ENCODE measurements at regions not wholly inside any gene's neighbourhood (a gene's known extent, or its start where the extent isn't known, plus 50 kb on each side); places are given as distances from the start of the nearest gene placed in this dataset.

DNA sequence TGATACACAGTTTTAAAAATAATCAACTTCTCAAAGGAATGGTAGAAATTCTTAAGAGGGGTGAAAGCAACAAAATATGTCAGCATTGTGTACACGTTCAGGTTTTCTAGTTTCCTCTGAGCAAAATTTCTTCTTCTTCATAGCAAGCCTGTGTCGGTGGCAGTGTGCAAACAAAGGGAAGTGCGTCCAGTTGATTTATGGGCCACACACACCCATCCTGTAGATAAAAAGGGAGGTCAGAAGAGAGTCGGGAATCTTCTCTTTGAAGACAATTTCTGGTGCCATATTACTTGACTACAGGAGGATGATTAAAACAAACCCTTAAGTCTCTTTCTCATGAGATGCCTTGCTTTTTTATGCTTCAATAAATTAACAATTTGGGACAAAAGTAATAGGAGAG, 484.1 kb upstream of the SALL1 start:
- H3K36me3 Mint-ChIP-seq (ENCODE audit: low read depth), result no peaks in the 10 kb centered on the region
- no peak overlapping the region for H3K4me3 Mint-ChIP-seq
- H3K9me3 Mint-ChIP-seq, result no peaks in the 10 kb centered on the region
- H3K27me3 Mint-ChIP-seq (ENCODE audit: insufficient read depth), result peaks cover 2% of the 10 kb centered on the region
- peaks cover 41% of the 10 kb centered on the region; the same call in 1 of the 2 replicates for H3K4me1 Mint-ChIP-seq (ENCODE audit: low read depth)
- DNase-seq, result no peak
- TF ChIP-seq, protein P1, sequence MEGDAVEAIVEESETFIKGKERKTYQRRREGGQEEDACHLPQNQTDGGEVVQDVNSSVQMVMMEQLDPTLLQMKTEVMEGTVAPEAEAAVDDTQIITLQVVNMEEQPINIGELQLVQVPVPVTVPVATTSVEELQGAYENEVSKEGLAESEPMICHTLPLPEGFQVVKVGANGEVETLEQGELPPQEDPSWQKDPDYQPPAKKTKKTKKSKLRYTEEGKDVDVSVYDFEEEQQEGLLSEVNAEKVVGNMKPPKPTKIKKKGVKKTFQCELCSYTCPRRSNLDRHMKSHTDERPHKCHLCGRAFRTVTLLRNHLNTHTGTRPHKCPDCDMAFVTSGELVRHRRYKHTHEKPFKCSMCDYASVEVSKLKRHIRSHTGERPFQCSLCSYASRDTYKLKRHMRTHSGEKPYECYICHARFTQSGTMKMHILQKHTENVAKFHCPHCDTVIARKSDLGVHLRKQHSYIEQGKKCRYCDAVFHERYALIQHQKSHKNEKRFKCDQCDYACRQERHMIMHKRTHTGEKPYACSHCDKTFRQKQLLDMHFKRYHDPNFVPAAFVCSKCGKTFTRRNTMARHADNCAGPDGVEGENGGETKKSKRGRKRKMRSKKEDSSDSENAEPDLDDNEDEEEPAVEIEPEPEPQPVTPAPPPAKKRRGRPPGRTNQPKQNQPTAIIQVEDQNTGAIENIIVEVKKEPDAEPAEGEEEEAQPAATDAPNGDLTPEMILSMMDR (IDR thresholded peaks at IDR 0.05), result no peak
- no peak overlapping the region for H3K27ac Mint-ChIP-seq

DNA sequence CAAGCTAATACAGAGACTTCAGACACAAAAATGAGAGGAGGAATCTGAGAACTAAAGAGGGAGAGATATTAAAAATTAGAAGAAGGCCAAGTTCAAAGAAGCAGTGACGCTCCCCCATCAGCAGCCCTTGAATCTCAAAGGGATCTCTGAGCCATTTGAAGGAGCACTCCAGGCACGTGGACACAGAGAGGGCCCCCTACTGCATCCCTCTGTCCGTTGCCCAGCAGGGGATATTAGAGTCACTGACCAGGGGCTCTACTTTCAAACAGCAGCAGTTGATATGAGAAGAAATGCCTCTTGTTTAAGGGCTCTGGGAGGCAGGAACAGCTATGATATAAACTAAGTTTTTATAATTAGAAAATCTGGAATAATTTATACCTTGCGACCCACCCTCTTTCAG, 479.0 kb upstream of the SALL1 start:
- no peaks in the 10 kb centered on the region; the same call in none of the 2 replicates for H3K27me3 Mint-ChIP-seq (ENCODE audit: insufficient read depth)
- H3K36me3 Mint-ChIP-seq (ENCODE audit: low read depth), result no peaks in the 10 kb centered on the region
- no peak overlapping the region for H3K27ac Mint-ChIP-seq
- DNase-seq, result no peak
- H3K4me3 Mint-ChIP-seq, result no peak overlapping the region
- peaks cover 5% of the 10 kb centered on the region; the same call in 1 of the 2 replicates for H3K4me1 Mint-ChIP-seq (ENCODE audit: low read depth)
- no peaks in the 10 kb centered on the region; the same call in 1 of the 2 replicates for H3K9me3 Mint-ChIP-seq
- TF ChIP-seq, protein P1 (IDR thresholded peaks at IDR 0.05), result no peak

DNA sequence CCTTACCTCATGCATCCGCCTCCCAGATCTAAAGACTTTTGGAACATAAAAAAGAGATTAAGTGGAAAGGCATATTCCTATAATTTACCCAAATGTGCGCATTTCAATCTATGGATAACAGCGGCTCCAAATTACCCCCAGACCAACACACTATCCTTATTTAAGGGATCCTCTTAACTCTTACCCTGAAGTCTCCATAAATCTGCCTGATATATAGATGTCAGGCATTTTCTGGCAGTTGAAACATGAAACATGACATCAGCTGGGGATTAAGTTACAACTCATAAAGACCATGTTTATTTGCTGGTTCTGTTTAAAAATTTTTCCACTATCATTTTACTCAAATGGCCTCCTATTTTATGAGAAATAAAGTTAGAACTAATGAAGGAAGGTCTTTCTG, 478.5 kb upstream of the SALL1 start:
- TF ChIP-seq, protein P1 (IDR thresholded peaks at IDR 0.05), result no peak
- H3K4me3 Mint-ChIP-seq, result no peak overlapping the region
- H3K4me1 Mint-ChIP-seq (ENCODE audit: low read depth), result peaks cover 8% of the 10 kb centered on the region; the same call in 1 of the 2 replicates
- no peak for DNase-seq
- no peaks in the 10 kb centered on the region; the same call in none of the 2 replicates for H3K27me3 Mint-ChIP-seq (ENCODE audit: insufficient read depth)
- H3K27ac Mint-ChIP-seq, result no peak overlapping the region
- H3K36me3 Mint-ChIP-seq (ENCODE audit: low read depth), result no peaks in the 10 kb centered on the region
- H3K9me3 Mint-ChIP-seq, result no peaks in the 10 kb centered on the region; the same call in 1 of the 2 replicates

DNA sequence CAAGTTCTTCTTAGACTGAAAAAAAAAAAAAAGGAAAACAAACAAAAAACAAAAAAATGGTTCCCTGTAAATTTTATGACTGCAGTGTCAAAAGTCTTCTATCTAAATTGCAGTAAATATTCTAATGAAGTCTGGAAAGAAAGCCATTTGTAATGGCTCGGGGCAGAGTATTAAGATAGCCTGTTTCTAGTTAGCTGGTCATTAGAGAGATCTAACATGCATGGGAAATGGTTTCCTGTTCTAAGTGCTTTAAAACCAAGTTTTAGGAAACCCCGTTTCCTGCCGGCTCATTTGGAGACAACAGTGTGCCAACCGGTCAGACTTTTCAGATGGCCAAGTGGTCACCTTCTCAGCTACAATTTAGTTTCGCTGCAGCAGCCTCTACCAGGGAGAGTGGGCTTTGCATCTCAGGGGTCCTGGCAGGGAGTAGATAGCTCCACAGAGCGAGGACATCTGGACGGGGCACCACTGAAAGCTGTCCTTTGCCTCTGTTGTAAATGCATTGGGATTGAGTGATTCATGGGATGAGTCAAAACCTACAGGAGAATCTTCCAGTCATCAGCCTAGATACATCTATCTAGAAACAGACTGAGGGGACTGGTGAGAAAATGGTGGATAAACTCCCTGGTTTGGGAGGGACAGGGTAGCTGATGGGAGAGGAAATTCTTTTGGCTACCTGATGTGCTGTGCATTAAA, 473.2 kb upstream of the SALL1 start:
- H3K9me3 Mint-ChIP-seq, result peaks cover 18% of the 10 kb centered on the region
- H3K4me3 Mint-ChIP-seq, result peak overlapping the region; percentile 74; the same call in 1 of the 2 replicates
- peak; percentile 70 for DNase-seq
- peak overlapping the region; percentile 87; the same call in 1 of the 2 replicates for H3K27ac Mint-ChIP-seq
- peaks cover 20% of the 10 kb centered on the region; the same call in 1 of the 2 replicates for H3K4me1 Mint-ChIP-seq (ENCODE audit: low read depth)
- no peaks in the 10 kb centered on the region; the same call in 1 of the 2 replicates for H3K36me3 Mint-ChIP-seq (ENCODE audit: low read depth)
- TF ChIP-seq, protein P1 (IDR thresholded peaks at IDR 0.05), result no peak
- no peaks in the 10 kb centered on the region; the same call in none of the 2 replicates for H3K27me3 Mint-ChIP-seq (ENCODE audit: insufficient read depth)

DNA sequence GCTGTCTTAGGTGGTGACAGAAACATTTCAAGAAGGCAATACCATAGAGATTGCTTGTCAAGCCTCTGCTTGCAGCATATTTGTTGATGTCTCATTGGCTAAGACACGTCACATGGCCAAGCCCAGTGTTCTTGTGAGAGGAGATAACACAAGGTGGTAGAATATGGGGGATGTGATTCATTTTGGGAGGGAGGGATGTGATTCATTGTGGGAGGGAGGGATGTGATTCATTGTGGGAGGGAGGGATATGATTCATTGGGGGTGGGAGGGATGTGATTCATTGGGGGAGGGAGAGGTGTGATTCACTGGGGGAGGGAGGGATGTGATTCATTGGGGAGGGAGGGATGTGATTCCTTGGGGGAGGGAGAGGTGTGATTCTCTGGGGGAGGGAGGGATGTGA, 470.5 kb upstream of the SALL1 start:
- H3K36me3 Mint-ChIP-seq (ENCODE audit: low read depth), result no peaks in the 10 kb centered on the region; the same call in 1 of the 2 replicates
- peaks cover 18% of the 10 kb centered on the region for H3K9me3 Mint-ChIP-seq
- H3K4me1 Mint-ChIP-seq (ENCODE audit: low read depth), result peaks cover 20% of the 10 kb centered on the region; the same call in 1 of the 2 replicates
- no peak overlapping the region for H3K4me3 Mint-ChIP-seq
- H3K27me3 Mint-ChIP-seq (ENCODE audit: insufficient read depth), result peaks cover 4% of the 10 kb centered on the region; the same call in 1 of the 2 replicates
- TF ChIP-seq, protein P1 (IDR thresholded peaks at IDR 0.05), result no peak
- no peak overlapping the region for H3K27ac Mint-ChIP-seq
- peak; percentile 2 for DNase-seq

All from HFFc6 (cell line).